T47D (cell line): ENCODE measurements at regions not wholly inside any gene's neighbourhood (a gene's known extent, or its start where the extent isn't known, plus 50 kb on each side); places are given as distances from the start of the nearest gene placed in this dataset.
A peak's percentile ranks its signal among the peaks of the same experiment; 100 is the strongest.

Source experiments
- DNase-seq, 2 experiments: peaks; one replicate each; pipeline versions ENCODE4 v3.0.0 to v3.0.0-alpha.2; 2011 to 2012; ENCODE audit warnings: low read depth in 1 of 2, low spot score in 1 of 2
- JUND ChIP-seq: IDR thresholded peaks from 2 replicates; pipeline ENCODE4 v1.6.1; 2012; ENCODE audit warnings: low read depth
- in situ Hi-C: cut with HindIII; loops from 2 replicates; pipeline ENCODE4 v1.10.0; 2016; ENCODE audit warnings: low sequenced_read_pairs, low pct_unique_long_range_greater_than_20kb

- in situ Hi-C loops, result no loop called here
- TF ChIP-seq JUND, result no peak; the same call in 1 of the 2 replicates
- DNase-seq, result peak in 1 of 2 experiments; percentile 89
Measured at GRCh38 chr7:39888171-39888853, 61.7 kb upstream of the CDK13 start.

GRCh38 chr7:39890411-39890810 is 59.6 kb upstream of the CDK13 start:
- in situ Hi-C loops, result no loop called here
- no peak for TF ChIP-seq JUND
- no peak for DNase-seq

GRCh38 chr7:39891894-39892293 is 58.2 kb upstream of the CDK13 start:
- in situ Hi-C loops, result no loop called here
- TF ChIP-seq JUND, result no peak
- DNase-seq, result no peak

DNA sequence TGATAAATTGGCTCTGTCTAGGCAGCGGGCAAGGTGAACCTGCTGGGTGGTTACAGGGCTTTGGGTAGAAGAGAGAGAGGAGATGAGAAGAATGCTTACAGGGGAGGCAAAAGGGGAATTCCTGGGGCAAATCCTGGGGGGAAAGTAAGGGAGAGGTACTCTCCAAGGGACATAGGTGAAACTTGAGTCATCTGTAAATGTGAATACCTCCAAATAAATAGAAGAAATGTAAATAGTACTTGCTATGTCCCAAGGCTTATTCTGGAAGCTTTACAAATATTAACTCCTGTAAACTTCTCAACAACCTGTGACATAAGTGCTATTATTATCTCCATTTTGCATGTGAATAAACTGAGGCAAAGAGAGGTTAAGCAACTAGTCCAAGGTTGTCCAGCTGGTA is 57.7 kb upstream of the CDK13 start:
- in situ Hi-C loops, result no loop called here
- peak in 1 of 2 experiments; percentile 31 for DNase-seq
- TF ChIP-seq JUND, result no peak; the same call in 1 of the 2 replicates

DNA sequence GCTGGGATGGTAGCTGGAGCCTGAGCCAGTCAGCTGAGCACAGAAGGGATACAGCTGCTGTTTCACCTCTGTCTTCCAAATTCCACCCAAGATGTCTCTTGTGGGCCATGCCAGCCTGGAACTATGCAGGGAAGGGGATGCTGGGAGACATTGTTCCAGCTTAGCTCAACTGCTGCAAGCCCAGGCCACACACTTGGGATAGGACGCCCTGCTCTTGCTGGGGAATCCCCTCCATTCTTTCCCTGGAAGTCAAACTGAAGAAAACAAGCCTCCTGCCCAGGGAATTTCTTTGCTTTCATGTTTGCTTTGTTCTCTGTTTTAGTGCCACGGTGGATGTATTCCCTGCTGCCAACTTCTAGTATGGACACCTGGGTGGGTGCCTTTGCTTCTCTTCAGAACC is 55.2 kb upstream of the CDK13 start:
- in situ Hi-C loops, result no loop called here
- no peak for TF ChIP-seq JUND
- no peak for DNase-seq

DNA sequence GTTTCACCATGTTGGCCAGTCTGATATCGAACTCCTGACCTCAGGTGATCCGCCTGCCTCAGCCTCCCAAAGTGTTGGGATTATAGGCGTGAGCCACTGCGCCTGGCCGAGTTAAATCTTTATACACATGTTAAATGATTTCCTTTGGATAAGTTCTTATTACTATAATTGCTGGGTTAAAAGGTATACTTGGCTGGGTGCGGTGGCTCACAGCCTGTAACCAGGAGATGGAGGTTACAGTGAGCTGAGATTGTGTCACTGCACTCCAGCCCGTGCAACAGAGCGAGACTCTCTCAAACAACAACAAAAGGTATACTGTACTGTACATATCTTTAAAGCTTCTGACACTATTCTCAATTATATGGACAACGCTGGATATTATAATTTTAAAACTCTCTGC is 53.2 kb upstream of the CDK13 start:
- in situ Hi-C loops, result no loop called here
- no peak for TF ChIP-seq JUND
- no peak for DNase-seq

- no peak for TF ChIP-seq JUND
- DNase-seq, result no peak
- in situ Hi-C loops, result no loop called here
Measured at GRCh38 chr7:39898867-39899266, 51.2 kb upstream of the CDK13 start.
